Stimulated activated naive CD8-positive, alpha-beta T cell treated with anti-CD3 and anti-CD28 coated beads, Interleukin-15, Interleukin-2, amounts not matched to agents 100 ng/mL and 50 ng/mL, for 24 hours (primary cell): ENCODE measurements at regions not wholly inside any gene's neighbourhood (a gene's known extent, or its start where the extent isn't known, plus 50 kb on each side); places are given as distances from the start of the nearest gene placed in this dataset.
"Not testable (repeated sequence)": the region's sequence is repeated elsewhere in the genome, so short reads cannot be mapped to it uniquely, and the experiment has no call there.

Experiments
- H3K27ac Mint-ChIP-seq: one replicate; pipeline ENCODE4 v1.8.0; 2021; ENCODE audit warnings: mild to moderate bottlenecking, mixed read lengths
- H3K27me3 Mint-ChIP-seq: one replicate; pipeline ENCODE4 v1.8.0; 2021; ENCODE audit warnings: mixed read lengths
- H3K36me3 Mint-ChIP-seq: one replicate; pipeline ENCODE4 v1.8.0; 2021; ENCODE audit warnings: low read depth, mixed read lengths
- H3K4me1 Mint-ChIP-seq: one replicate; pipeline ENCODE4 v1.8.0; 2021; ENCODE audit warnings: low read depth, mixed read lengths
- H3K4me3 Mint-ChIP-seq: one replicate; pipeline ENCODE4 v1.8.0; 2021; ENCODE audit warnings: mild to moderate bottlenecking, mixed read lengths
- H3K9me3 Mint-ChIP-seq: one replicate; pipeline ENCODE4 v1.8.0; 2021; ENCODE audit warnings: mixed read lengths

DNA sequence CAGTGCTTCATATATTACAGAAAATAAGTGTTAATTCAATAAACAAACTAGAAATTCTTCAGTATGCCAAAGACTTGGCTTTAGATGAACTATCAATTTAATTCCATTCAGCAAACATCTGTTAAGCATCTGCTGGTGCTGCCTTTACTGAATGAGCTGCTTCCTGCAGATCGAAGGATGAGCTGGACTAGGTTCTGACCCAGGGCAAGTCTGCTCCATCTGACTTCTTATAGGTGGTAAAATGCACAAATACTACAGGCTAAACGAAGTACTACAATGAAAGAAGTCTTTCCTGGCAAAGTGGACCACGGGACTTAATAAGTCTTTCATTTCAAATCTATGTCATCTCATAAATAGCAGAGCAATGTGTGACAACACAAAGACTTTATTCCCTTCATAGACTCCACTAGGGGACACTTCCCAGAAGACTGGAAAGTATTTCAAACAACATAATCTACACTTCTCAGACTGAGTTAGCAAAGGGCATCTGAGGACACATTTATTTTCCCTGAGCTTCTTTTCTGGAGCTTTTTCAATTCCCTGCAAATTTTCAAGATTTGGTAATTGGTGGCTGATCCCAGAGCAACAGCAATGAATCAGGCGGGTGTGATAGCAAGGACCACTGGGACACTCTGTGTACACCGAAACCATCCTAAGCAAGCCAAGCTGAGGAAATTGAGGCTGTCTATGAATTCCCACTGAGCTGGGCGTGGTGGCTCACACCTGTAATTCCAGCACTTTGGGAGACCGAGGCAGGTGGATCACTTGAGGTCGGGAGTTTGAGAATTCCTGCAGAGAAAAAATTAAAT lies 108.9 kb upstream of the FRMD4A start:
- Mint-ChIP-seq H3K4me3 (no peak overlapping the region), H3K4me1 (no peaks in the 10 kb centered on the region), H3K27ac (no peak overlapping the region), H3K36me3 (no peaks in the 10 kb centered on the region), H3K9me3 (no peaks in the 10 kb centered on the region), H3K27me3 (peaks cover 25% of the 10 kb centered on the region)

DNA sequence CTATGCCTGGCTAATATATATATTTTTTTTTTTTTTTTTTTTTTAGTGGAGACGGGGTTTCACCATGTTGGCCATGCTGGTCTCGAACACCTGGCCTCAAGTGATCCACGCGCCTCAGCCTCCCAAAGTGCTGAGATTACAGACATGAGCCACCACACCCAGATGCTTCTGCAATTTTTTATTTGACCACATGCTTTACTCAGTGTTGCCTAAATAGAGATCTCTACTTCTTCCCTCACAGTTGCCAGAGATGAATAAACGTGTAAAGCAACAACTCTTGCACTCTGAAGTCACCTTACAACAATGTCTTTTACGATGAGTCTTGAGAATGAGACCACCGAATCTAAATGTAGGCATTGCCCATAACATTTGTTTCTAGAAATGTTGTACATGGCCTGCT lies 107.9 kb upstream of the FRMD4A start:
- no peak overlapping the region for H3K27ac Mint-ChIP-seq
- H3K4me3 Mint-ChIP-seq: no peak overlapping the region
- H3K36me3 Mint-ChIP-seq: no peaks in the 10 kb centered on the region
- peaks cover 28% of the 10 kb centered on the region for H3K27me3 Mint-ChIP-seq
- H3K4me1 Mint-ChIP-seq: no peaks in the 10 kb centered on the region
- no peaks in the 10 kb centered on the region for H3K9me3 Mint-ChIP-seq

DNA sequence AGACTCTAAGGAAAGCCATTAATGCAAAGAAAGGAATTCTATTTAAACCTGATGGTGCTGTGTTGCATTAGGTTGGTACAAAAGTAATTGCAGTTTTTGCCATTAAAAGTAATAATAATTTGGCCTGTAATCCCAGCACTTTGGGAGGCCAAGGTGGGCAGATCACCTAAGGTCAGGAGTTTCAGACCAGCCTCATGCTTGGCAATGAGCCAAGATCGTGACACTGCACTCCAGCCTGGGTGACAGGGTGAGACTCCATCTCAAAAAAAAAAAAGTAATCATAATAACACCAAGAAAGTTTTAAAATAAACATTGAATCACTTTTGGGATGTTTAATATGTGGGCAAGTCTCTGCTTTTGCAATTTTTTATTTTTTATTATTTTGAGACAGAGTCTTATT lies 107.3 kb upstream of the FRMD4A start:
- peaks cover 28% of the 10 kb centered on the region for H3K27me3 Mint-ChIP-seq
- H3K9me3 Mint-ChIP-seq: no peaks in the 10 kb centered on the region
- H3K4me1 Mint-ChIP-seq: no peaks in the 10 kb centered on the region
- no peak overlapping the region for H3K4me3 Mint-ChIP-seq
- H3K27ac Mint-ChIP-seq: no peak overlapping the region
- H3K36me3 Mint-ChIP-seq: no peaks in the 10 kb centered on the region

DNA sequence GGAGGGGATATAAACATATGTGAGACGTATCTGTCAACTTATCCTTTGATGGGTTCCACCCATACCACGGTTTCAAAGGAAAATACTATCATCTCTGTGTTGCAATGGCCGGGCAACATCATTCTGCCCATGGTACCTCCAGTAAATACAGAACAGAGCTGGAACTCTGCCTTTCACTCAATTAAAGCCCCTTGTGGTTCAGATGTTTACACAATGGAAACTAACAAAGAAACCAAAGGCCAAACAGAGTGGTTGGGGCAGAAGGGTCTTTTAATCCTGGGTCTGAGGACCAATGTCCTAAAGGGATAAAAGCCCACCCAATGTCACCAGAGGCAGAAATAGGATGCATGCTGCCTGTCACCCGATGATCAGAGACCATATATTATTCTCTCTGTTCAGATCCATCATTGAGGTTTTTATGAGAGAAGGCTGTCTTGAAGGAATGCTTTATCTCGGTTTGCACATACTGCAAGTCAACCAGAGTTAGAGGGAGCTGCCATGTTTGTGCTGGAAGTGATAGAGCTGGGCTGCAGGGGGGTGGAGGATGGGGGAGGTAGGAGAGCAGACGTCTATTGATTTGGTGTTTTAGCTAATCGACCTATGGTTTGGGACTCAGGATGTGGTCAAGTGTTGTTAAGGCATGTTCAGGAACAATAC lies 105.4 kb upstream of the FRMD4A start:
- no peaks in the 10 kb centered on the region for H3K4me1 Mint-ChIP-seq
- no peaks in the 10 kb centered on the region for H3K36me3 Mint-ChIP-seq
- no peak overlapping the region for H3K27ac Mint-ChIP-seq
- peaks cover 21% of the 10 kb centered on the region for H3K27me3 Mint-ChIP-seq
- no peak overlapping the region for H3K4me3 Mint-ChIP-seq
- H3K9me3 Mint-ChIP-seq: no peaks in the 10 kb centered on the region

DNA sequence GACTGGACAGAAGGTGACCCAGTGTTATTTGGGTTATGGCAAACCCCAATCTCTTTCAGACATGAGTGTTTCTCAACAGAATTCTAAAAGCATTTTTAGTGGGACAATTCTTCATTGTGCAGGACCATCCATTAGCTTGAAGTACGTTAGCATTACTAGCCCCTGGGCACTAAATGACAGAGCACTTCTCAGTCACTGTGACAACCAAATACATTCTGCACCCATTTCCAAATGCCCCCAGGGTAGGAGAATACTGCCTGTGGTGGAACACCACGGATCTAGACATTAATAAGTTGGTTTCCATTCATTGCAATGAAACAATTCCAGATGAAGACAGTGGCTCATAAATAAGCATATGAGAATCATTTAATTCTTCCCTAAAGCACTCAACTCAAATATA lies 102.4 kb upstream of the FRMD4A start:
- no peak overlapping the region for H3K27ac Mint-ChIP-seq
- no peaks in the 10 kb centered on the region for H3K4me1 Mint-ChIP-seq
- H3K9me3 Mint-ChIP-seq: no peaks in the 10 kb centered on the region
- no peaks in the 10 kb centered on the region for H3K36me3 Mint-ChIP-seq
- H3K4me3 Mint-ChIP-seq: no peak overlapping the region
- peaks cover 30% of the 10 kb centered on the region for H3K27me3 Mint-ChIP-seq

DNA sequence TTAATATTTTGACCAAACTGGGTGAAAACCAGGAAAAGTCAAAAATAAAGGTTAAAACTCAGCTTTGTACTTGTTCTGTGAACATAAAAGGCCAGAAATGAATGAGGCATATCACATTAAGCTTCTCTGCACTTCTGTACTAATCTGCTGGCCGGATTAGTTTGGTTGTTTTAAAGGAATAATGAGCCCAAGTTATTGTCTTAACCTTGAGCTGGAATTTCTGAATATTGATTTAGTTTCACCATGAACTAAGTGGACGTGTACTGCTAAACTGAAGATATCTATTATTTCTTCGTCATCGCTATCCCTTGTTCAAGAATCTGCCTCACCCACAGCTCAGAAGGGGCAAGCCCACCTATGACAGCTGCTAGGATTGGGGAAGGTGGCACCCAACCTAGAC lies 101.1 kb upstream of the FRMD4A start:
- no peaks in the 10 kb centered on the region for H3K9me3 Mint-ChIP-seq
- no peak overlapping the region for H3K4me3 Mint-ChIP-seq
- peaks cover 42% of the 10 kb centered on the region for H3K27me3 Mint-ChIP-seq
- H3K4me1 Mint-ChIP-seq: no peaks in the 10 kb centered on the region
- H3K27ac Mint-ChIP-seq: no peak overlapping the region
- H3K36me3 Mint-ChIP-seq: no peaks in the 10 kb centered on the region

DNA sequence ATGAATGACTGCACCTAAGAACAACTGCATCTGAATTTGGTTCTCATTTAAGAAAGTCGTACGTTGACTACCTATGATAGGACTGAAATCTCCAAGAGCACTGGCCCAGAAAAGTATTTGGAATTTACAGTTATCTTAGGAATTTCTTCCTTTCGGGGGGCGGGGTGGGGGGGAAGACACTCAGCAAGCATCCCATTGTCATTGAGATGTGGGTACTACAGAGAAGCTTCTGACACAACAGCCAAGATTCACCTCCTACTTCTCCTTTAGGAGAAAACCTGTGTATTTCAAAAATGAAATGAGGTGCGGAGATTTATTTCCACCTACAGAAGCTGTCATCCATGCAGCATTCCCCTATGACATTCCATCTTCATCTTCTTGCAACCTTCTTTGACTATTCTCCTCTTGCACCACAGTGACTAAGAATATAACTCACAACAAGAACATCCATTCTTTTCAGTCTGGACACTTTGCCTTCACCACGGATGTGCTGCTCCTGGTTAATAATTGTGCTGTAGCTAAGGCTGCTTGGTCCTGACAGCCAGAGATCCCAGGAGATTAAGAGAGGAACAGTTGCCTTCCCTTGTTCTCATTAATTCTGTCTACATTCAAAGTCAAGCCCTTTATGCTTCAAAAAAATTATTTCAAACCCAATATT lies 98.4 kb upstream of the FRMD4A start:
- no peak overlapping the region for H3K27ac Mint-ChIP-seq
- no peak overlapping the region for H3K4me3 Mint-ChIP-seq
- no peaks in the 10 kb centered on the region for H3K9me3 Mint-ChIP-seq
- H3K36me3 Mint-ChIP-seq: no peaks in the 10 kb centered on the region
- H3K4me1 Mint-ChIP-seq: no peaks in the 10 kb centered on the region
- H3K27me3 Mint-ChIP-seq: peaks cover 36% of the 10 kb centered on the region

DNA sequence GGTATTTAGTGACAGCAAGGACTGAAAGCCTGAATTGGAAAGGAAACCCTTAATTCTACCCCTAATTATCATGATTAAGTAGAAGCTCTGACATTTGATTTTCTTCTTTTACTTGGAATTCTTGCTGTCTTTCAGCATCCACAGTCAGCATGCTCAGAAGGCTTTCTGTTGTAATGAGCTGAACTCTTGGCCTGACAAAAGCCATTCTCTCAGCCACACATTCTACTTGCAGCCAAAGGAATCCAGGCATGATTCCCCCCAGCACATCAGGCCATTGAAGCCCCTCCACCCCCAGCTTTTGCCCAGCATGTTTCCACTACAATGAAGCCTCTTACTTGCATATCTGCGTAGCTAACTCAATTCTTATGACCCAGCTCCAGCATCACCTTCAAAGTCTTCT lies 94.3 kb upstream of the FRMD4A start:
- H3K4me3 Mint-ChIP-seq: no peak overlapping the region
- no peaks in the 10 kb centered on the region for H3K4me1 Mint-ChIP-seq
- no peaks in the 10 kb centered on the region for H3K36me3 Mint-ChIP-seq
- peaks cover 38% of the 10 kb centered on the region for H3K27me3 Mint-ChIP-seq
- H3K27ac Mint-ChIP-seq: no peak overlapping the region
- no peaks in the 10 kb centered on the region for H3K9me3 Mint-ChIP-seq

DNA sequence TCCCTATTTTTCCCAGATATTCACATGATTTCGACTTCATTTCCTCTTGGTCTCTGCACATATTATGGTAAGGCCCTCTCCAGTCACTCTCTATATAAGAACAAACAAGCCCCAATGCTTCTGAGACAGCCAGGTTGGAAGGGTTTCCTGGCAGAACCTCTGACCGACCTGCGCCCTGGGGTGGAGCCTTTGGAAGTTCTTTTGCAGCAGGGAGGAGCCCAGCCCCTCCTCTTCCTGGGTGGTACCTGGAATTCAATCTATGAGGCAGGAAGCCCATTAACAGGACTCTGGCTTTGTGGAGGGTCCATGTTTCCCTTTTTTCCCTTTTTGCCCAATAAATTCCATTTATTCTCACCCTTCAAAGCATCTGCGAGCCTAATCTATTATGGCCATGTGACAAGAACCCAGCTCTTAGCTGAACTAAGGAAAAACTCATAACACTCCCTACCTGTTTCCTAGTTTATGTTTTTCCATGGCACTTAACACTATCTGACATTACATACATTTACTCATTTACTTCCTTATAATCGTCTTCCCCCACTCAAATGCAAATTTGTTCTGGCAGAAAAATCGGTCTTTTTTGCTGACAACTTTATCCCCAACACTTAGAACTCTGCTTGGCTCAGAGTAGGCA lies 92.5 kb upstream of the FRMD4A start:
- no peaks in the 10 kb centered on the region for H3K4me1 Mint-ChIP-seq
- peaks cover 34% of the 10 kb centered on the region for H3K27me3 Mint-ChIP-seq
- H3K36me3 Mint-ChIP-seq: no peaks in the 10 kb centered on the region
- no peaks in the 10 kb centered on the region for H3K9me3 Mint-ChIP-seq
- no peak overlapping the region for H3K4me3 Mint-ChIP-seq
- H3K27ac Mint-ChIP-seq: no peak overlapping the region

DNA sequence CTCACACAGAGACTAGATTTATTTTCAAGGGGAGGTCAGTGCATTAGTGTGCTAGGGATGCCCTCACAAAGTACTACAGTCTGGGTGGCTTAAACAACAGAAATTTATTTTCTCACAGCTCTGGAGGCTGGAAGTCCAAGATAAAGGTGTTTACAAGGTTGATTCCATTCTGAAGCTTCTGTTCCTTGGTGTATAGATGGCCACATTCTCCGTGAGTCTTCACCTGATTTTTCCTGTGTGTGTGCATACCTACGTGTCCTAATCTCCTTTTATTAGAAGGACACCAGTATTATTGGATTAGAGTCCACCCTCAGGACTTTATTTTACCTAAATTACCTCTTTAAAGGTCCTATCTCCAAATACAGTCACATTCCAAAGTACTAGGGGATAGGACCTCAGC lies 91.7 kb upstream of the FRMD4A start:
- Mint-ChIP-seq H3K4me3 (no peak overlapping the region), H3K9me3 (no peaks in the 10 kb centered on the region), H3K36me3 (no peaks in the 10 kb centered on the region), H3K27ac (no peak overlapping the region), H3K4me1 (no peaks in the 10 kb centered on the region), H3K27me3 (peaks cover 36% of the 10 kb centered on the region)

DNA sequence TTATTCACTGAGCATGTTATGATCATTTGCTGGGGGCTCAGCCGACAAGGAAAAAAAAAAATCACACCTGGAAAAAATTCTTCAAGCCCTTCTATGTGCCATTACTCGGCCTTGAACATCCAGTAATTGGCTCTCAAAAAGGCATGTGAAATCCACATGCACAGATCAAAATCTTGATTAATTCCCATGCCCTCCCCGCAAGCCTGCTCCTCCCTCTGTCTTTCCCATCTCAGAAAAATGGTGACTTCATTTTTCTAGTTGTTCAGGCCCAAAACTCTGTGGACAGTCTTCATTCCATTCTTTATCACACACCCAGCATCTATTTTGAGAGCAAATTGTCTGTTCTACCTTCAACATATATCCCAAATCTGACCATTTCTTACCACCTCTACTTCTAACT lies 91.2 kb upstream of the FRMD4A start:
- Mint-ChIP-seq H3K27me3 (peaks cover 33% of the 10 kb centered on the region), H3K27ac (no peak overlapping the region), H3K9me3 (no peaks in the 10 kb centered on the region), H3K4me3 (no peak overlapping the region), H3K36me3 (no peaks in the 10 kb centered on the region), H3K4me1 (no peaks in the 10 kb centered on the region)

DNA sequence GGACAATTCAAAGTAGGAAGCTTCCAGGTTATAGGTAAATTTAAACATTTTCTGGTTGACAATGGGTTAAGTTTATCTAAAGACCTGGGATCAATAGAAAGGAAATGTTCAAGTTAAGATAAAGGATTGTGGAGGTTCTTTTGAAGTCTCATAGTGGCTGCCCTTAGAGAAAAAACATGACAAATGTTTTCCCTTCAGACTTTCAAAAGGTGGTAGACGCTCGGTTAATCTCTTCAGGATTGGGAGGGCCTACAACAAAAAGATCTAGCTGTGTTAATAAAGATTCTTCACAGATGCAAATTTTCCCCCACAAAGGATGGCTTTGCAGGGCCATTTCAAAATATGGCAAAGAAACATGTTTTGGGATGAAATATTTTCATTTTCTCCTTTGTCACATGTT lies 86.6 kb upstream of the FRMD4A start:
- H3K4me3 Mint-ChIP-seq, H3K36me3 Mint-ChIP-seq, H3K27ac Mint-ChIP-seq, H3K9me3 Mint-ChIP-seq, H3K4me1 Mint-ChIP-seq: not testable (repeated sequence)
- peaks cover 54% of the 10 kb centered on the region for H3K27me3 Mint-ChIP-seq

DNA sequence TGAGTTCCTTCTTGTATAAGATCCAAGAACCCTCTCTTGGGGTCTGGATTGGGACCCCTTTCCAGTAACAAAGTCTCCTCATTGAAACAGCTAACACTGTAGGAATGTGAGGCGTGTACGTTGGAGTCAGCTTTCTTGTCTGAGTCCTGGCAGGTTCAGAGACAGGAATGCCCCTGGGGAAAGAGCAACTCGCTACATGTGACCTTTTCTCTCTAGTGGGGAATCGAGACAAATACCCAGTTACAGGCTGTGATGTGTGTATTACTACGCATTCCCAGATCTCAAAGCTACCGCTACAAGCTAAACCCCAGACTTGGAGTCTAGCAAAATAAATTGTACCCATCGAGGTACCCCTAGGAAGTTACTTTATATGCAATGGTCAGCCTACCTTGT lies 85.6 kb upstream of the FRMD4A start:
- Mint-ChIP-seq H3K36me3 (no peaks in the 10 kb centered on the region), H3K27me3 (peaks cover 56% of the 10 kb centered on the region)

DNA sequence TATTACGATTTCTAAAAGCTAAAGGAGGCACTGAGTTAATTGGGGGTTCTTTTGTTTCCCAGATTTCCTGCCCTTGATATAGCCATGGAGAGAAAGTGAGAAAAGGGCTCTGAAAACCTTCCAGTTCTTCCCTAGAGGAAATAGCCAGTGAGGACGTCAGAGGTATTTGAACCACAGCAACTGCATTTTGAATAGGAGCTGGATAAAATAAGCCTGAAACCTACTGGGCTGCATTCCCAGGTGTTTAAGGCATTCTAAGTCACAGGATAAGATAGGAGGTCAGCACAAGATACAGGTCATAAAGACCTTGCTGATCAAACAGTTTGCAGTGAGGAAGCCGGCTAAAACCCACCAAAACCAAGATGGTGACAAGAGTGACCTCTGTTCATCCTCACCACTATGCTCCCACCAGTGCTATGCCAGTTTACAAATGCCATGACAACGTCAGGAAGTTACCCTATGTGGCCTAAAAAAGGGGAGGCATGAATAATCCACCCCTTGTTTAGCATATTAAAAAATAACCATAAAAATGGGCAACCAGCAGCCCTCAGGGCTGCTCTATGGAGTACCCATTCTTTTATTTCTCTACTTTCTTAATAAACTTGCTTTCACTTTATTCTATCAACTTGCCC lies 85.1 kb upstream of the FRMD4A start:
- Mint-ChIP-seq H3K36me3 (no peaks in the 10 kb centered on the region), H3K9me3 (peaks cover 7% of the 10 kb centered on the region), H3K4me1 (peaks cover 4% of the 10 kb centered on the region), H3K27ac (no peak overlapping the region), H3K27me3 (peaks cover 56% of the 10 kb centered on the region), H3K4me3 (no peak overlapping the region)

More for the DNA sequence above, 85.6 kb upstream of the FRMD4A start:
- Mint-ChIP-seq H3K9me3 (peaks cover 4% of the 10 kb centered on the region), H3K4me3 (no peak overlapping the region), H3K4me1 (no peaks in the 10 kb centered on the region), H3K27ac (no peak overlapping the region)

DNA sequence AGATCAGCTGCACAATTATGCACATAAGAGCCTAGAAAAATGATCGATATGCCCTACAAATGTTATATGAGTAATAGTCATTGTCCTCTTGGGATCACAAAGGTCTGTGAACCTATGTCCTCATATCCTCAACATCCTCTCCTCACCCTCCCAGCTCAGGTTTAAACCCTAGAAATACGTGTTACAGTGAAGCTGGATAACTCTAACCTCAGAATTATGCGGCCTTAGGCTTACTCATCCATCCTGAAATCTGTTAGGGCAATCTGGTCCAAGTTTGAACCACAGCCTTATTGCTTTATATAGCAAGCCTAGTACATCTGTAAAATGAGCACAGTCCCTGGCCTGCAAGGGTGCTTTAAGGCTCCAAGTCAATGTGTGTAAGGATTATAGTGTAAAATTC lies 84.2 kb upstream of the FRMD4A start:
- H3K36me3 Mint-ChIP-seq: peaks cover 5% of the 10 kb centered on the region
- H3K4me1 Mint-ChIP-seq: peaks cover 13% of the 10 kb centered on the region
- H3K4me3 Mint-ChIP-seq: no peak overlapping the region
- H3K27me3 Mint-ChIP-seq: peaks cover 52% of the 10 kb centered on the region
- H3K9me3 Mint-ChIP-seq: peaks cover 14% of the 10 kb centered on the region
- no peak overlapping the region for H3K27ac Mint-ChIP-seq
